H1 (cell line): ENCODE measurements at regions not wholly inside any gene's neighbourhood (a gene's known extent, or its start where the extent isn't known, plus 50 kb on each side); places are given as distances from the start of the nearest gene placed in this dataset.

Experiments used
- BRCA1 ChIP-seq: IDR thresholded peaks from 2 replicates; pipeline ENCODE4 v1.6.1; 2012; ENCODE audit warnings: low read depth, low read length, improper control_type of control experiment
- CBX8 ChIP-seq: fragments of 300-800, 300-1000 bp; sonication (generic); IDR thresholded peaks from 2 replicates; pipeline ENCODE4 v1.7.1; 2016; ENCODE audit warnings: low read depth, low read length, borderline replicate concordance
- GABPA ChIP-seq: IDR thresholded peaks from 2 replicates; pipeline ENCODE4 v1.6.1; 2011; ENCODE audit warnings: mild to moderate bottlenecking, low read length, moderate library complexity, borderline replicate concordance; ENCODE audit not compliant: insufficient read depth
- KDM1A ChIP-seq: fragments of 200-600, 300-600 bp; sonication (generic); IDR thresholded peaks from 2 replicates; pipeline ENCODE4 v1.7.1; 2016; ENCODE audit warnings: mild to moderate bottlenecking, low read length, borderline replicate concordance
- MAX ChIP-seq: IDR thresholded peaks from 2 replicates; pipeline ENCODE4 v1.6.1; 2012; ENCODE audit warnings: inconsistent platforms
- RFX5 ChIP-seq: IDR thresholded peaks from 2 replicates; pipeline ENCODE4 v1.6.1; 2011; ENCODE audit warnings: low read depth, low read length, improper control_type of control experiment, borderline replicate concordance
- ZNF274 ChIP-seq: IDR thresholded peaks from 2 replicates; pipeline ENCODE4 v1.7.0; 2012; ENCODE audit warnings: low read length, borderline replicate concordance; ENCODE audit errors: extremely low read depth

DNA sequence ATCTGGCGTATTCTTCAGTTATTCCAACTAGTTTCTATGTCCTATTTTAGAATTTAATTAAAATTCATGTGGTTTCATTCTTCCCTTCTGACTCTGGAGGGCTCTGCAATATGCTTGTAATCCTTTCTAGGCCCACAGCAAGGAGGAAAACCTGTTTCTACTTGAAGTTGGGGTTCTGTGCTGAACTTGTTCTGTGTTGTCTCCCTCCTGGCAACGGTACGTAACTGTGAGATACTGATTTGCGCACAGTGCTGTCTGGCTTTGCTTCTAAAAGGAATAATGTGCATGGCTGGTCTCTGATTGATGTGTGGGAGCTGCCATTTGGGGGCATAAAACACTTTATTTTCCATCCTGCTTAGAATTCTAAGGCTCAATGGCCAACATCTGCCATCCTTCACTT lies 81.7 kb downstream of the NABP1 start (continued):
- TF ChIP-seq KDM1A (no peak), RFX5 (no peak), GABPA (no peak), BRCA1 (no peak), CBX8 (no peak), MAX (no peak), ZNF274 (no peak)
